Retinal pigment epithelial cell (primary cell): ENCODE measurements at regions not wholly inside any gene's neighbourhood (a gene's known extent, or its start where the extent isn't known, plus 50 kb on each side); places are given as distances from the start of the nearest gene placed in this dataset.

Experiments used
- DNase-seq: peaks from one replicate; pipeline ENCODE4 v3.0.0-alpha.2; 2010; ENCODE audit warnings: low read depth
- H3K4me3 ChIP-seq: 2 replicates; pipeline ENCODE4 v1.5.1; 2011; ENCODE audit warnings: mild to moderate bottlenecking, low read length, control low read depth, moderate library complexity
- TF ChIP-seq, protein P1 (sequence below): conservative IDR thresholded peaks from 2 replicates; pipeline ENCODE4 v1.5.1; 2011; ENCODE audit warnings: low read depth, low read length, control low read depth, inconsistent platforms

DNA sequence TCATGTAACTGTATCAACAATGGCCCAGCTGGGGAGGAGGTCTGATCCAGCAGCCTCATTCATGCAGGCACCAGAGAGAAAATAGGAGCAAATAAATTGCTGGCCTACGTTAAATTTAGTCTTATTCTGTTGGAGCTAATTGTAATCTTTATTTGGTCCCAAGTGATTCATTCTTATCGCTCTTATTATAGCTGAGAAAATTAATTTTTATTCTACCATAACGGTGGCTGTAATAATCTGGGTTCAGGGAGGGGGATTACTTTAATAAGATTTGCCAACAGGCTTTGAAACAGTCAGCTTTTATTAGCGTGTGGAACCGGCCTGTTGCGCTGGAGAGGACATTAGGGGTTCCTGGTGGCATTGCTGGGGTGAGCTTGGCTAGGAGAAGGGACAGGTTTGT is 254.9 kb downstream of the AACS start:
- DNase-seq = no peak
- TF ChIP-seq, protein P1, sequence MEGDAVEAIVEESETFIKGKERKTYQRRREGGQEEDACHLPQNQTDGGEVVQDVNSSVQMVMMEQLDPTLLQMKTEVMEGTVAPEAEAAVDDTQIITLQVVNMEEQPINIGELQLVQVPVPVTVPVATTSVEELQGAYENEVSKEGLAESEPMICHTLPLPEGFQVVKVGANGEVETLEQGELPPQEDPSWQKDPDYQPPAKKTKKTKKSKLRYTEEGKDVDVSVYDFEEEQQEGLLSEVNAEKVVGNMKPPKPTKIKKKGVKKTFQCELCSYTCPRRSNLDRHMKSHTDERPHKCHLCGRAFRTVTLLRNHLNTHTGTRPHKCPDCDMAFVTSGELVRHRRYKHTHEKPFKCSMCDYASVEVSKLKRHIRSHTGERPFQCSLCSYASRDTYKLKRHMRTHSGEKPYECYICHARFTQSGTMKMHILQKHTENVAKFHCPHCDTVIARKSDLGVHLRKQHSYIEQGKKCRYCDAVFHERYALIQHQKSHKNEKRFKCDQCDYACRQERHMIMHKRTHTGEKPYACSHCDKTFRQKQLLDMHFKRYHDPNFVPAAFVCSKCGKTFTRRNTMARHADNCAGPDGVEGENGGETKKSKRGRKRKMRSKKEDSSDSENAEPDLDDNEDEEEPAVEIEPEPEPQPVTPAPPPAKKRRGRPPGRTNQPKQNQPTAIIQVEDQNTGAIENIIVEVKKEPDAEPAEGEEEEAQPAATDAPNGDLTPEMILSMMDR = no peak
- H3K4me3 ChIP-seq = no peak overlapping the region

DNA sequence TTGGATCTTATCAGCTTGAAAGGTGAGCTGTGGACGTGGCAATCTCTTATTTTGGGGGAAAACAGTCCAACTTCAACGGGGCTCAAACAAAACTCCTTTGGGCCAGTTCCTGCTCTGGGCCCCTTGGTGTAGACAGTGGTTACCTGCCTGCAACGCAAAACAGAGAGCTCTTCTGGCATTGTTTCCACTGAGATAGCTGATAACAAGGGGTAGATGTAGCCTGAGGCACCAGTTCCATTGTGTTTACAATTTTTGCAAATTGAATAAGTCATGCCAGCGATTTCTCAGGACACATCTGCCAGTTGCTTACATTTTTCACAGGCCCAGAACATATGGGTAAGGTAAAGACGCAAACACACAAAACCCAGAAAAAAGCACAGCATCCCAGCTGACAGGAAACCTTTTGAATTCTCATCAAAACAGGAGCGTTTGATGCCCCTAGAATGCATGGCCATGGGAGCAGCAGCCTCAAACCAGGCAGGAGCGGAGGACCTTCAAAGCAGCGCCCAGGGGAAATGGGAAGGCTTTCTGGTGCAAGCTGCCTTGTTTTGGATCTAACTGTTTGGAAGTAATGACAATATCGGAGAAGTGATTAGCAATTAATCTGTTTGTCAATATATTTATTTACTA is 259.7 kb downstream of the AACS start:
- DNase-seq = no peak
- TF ChIP-seq, protein P1 = no peak
- no peak overlapping the region for H3K4me3 ChIP-seq

DNA sequence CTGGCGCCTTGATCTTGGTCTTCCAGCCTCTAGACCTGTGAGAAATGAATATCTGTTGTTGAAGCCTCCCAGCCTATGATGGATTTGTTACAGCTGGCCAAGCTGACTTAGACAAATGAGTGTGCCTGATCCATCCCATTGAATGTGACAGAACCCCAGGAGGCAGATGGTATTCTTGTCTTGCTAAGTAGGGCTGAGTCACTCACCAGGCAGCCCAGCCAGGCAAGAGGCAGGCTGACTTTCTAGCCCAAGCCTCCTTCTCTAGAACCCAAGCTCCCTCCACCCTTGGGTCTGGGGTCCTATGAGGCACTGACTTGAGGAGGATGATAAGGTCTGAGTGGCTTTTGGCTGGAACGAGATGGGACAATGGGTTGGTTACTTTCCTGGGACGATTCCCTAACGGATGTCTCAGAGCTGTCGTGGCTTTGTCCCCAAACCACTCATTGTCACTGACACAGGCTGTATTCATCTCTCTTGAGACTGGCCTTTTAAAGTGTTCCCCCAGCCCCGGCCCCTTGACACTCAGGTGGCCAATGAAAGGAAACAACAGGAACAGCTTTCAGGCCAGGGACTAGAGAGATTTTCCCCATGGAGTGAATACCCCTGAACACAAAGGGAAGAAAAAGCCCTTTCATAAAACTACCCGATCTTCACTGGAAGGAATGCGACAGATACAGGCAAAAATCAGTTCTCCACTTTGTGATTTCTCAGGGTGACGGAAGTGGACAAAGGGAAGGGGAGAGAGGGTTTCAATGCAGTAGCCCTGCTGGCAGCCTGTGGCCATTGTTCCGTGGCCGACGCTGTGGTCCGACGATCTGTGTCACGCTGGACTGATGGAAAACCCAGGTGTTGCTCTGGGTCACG is 264.2 kb downstream of the AACS start:
- H3K4me3 ChIP-seq = no peak overlapping the region
- TF ChIP-seq, protein P1 = no peak
- no peak for DNase-seq

DNA sequence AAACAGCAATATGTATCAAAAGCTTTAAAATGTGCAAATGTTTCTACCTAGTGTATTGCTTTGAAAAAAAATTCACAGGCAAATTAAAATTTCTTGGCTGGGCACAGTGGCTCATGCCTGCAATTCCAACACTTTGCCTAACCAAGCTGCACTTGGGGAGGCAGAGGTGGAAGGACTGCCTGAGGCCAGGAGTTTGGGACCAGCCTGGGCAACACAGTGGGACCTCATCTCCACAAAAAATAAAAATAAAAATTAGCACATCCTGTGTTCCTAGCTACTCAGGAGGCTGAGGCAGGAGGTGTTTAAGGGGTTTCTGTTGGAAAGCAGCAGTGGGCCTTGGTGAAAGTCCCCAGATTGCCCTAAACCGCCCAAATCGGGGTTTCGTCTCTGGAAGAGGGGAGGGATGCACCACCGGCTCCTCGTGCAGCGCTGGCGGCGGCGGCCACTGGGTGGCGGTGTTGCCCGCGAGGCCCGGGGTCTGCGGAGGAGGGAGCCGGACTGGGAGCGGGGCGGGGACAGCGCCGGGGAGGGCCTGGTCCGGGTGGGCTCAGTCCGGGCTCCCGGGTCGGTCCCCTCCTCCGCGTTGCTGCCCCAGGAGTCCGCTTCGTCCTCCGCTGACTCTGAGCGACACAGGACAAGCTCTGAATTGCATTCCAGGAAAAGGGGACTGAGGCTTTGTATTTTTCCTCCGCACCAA is 265.6 kb downstream of the AACS start:
- no peak for DNase-seq
- H3K4me3 ChIP-seq = peak overlapping the region; percentile 45

DNA sequence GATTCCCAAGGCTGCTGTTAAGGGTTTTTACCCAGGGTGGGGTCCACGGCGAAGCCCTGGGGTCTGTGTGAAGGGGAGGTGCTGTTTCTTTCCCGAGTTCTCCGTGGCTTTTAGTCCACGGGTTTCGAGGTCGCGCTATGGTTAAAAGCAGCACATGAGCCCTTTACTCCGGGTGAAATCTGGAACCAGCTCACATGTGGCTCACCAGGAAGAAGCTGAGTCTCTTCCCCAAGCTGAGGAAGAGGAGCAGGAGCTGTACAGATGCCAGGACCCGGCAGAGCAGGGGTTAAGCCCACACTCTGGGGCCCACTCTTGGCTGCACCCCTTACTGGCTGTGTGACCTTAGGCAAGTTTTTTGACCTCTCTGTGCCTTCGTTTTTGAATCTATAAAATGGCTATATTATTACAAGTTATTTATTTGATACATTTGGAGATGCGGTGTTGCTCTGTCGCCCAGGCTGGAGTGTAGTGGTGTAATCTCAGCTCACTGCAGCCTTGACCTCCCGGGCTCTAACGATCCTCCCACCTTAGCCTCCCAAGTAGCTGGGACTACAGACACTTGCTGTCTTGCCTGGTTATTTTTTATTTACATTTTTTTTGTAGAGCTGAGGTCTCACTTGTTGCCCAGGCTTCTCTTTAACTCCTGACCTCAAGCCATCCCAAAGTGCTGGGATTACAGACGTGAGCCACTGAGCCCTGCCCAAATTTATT is 266.3 kb downstream of the AACS start:
- DNase-seq = no peak
- peak overlapping the region; percentile 45 for H3K4me3 ChIP-seq
- TF ChIP-seq, protein P1 = no peak

More for the DNA sequence above, 265.6 kb downstream of the AACS start:
- TF ChIP-seq, protein P1 = peak; percentile 83

DNA sequence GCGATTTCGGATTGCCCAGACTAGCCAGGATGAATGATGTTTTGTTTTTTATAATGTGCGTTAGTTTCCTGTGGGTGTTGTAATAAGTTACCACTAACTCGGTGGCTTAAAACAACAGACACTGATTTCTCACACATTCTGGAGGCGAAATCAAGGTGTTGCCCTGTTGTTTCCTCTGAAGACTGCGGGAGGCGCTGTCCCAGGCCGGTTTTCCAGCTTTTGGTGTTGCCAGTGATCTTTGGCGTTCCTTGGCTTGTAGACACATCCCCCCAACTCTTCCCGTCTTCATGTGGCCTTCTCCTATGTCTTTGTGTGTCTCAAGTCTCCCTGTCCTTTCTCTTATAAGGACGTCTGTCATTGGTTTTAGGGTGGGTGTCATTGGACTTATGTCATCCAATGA is 267.7 kb downstream of the AACS start:
- DNase-seq = no peak
- TF ChIP-seq, protein P1 = peak; percentile 12
- H3K4me3 ChIP-seq = no peak overlapping the region
